ENCODE measurements at regions not wholly inside any gene's neighbourhood (a gene's known extent, or its start where the extent isn't known, plus 50 kb on each side); places are given as distances from the start of the nearest gene placed in this dataset.
"Not testable (repeated sequence)": the region's sequence is repeated elsewhere in the genome, so short reads cannot be mapped to it uniquely, and the experiment has no call there.

GRCh38 chr2:111251711-111252110, 131.0 kb downstream of the BCL2L11 start:
- DNase-seq (ENCODE audit: low spot score), result no peak

GRCh38 chr2:111252436-111252835, 131.7 kb downstream of the BCL2L11 start:
- DNase-seq (ENCODE audit: low spot score), result no peak

- not testable (repeated sequence) for DNase-seq (ENCODE audit: low spot score)
These were observed 134.2 kb downstream of the BCL2L11 start for GRCh38 chr2:111254916-111255315.

GRCh38 chr2:111256628-111257027, 135.9 kb downstream of the BCL2L11 start:
- DNase-seq (ENCODE audit: low spot score), result not testable (repeated sequence)

GRCh38 chr2:111257607-111258006, 136.9 kb downstream of the BCL2L11 start:
- not testable (repeated sequence) for DNase-seq (ENCODE audit: low spot score)

GRCh38 chr2:111258318-111258717, 137.6 kb downstream of the BCL2L11 start:
- DNase-seq (ENCODE audit: low spot score), result not testable (repeated sequence)

GRCh38 chr2:111262627-111263379, 142.1 kb downstream of the BCL2L11 start:
- not testable (repeated sequence) for DNase-seq (ENCODE audit: low spot score)

- DNase-seq (ENCODE audit: low spot score), result not testable (repeated sequence)
These were observed 142.8 kb downstream of the BCL2L11 start for GRCh38 chr2:111263380-111264017.

- DNase-seq (ENCODE audit: low spot score), result not testable (repeated sequence)
These were observed 144.2 kb downstream of the BCL2L11 start for GRCh38 chr2:111264956-111265355.

GRCh38 chr2:111266556-111266955, 145.8 kb downstream of the BCL2L11 start:
- DNase-seq (ENCODE audit: low spot score), result not testable (repeated sequence)

- DNase-seq (ENCODE audit: low spot score), result not testable (repeated sequence)
These were observed 146.3 kb downstream of the BCL2L11 start for GRCh38 chr2:111267038-111267437.

GRCh38 chr2:111269761-111270323, 149.1 kb downstream of the BCL2L11 start:
- not testable (repeated sequence) for DNase-seq (ENCODE audit: low spot score)

GRCh38 chr2:111270569-111270968, 149.9 kb downstream of the BCL2L11 start:
- not testable (repeated sequence) for DNase-seq (ENCODE audit: low spot score)

- DNase-seq (ENCODE audit: low spot score), result not testable (repeated sequence)
These were observed 151.1 kb downstream of the BCL2L11 start for GRCh38 chr2:111271647-111272304.

GRCh38 chr2:111273007-111273406, 152.3 kb downstream of the BCL2L11 start:
- DNase-seq (ENCODE audit: low spot score), result not testable (repeated sequence)

GRCh38 chr2:111275047-111275853, 154.5 kb downstream of the BCL2L11 start:
- DNase-seq (ENCODE audit: low spot score), result not testable (repeated sequence)

GRCh38 chr2:111275854-111276171, 155.1 kb downstream of the BCL2L11 start:
- DNase-seq (ENCODE audit: low spot score), result not testable (repeated sequence)

GRCh38 chr2:111278133-111278532, 157.4 kb downstream of the BCL2L11 start:
- DNase-seq (ENCODE audit: low spot score), result not testable (repeated sequence)

- DNase-seq (ENCODE audit: low spot score), result not testable (repeated sequence)
These were observed 160.1 kb downstream of the BCL2L11 start for GRCh38 chr2:111280709-111281286.

GRCh38 chr2:111282162-111282561, 161.4 kb downstream of the BCL2L11 start:
- not testable (repeated sequence) for DNase-seq (ENCODE audit: low spot score)
